Left kidney (tissue), 1 donor: ENCODE measurements at regions not wholly inside any gene's neighbourhood (a gene's known extent, or its start where the extent isn't known, plus 50 kb on each side); places are given as distances from the start of the nearest gene placed in this dataset.

Source experiments
- DNase-seq: peaks from one replicate; pipeline ENCODE4 v3.0.0-alpha.2; 2013

DNA sequence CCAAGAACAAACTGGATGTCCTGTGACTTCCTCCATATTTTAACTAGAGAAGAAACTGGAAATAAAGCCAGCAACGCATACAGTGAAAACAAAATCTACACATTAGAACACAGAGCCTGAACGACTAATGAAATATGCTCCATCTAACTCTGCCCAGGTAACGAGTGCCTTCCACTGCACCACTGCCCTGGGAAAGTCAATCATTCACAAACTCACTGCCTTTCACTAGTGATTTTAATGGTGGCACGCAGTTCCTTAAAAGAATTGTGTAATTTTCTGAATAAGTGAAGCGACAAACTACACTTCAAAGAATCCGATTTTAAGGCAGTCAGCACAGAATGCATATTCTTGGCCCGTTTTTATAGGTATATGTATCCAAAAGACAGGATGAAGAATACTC, 416.0 kb downstream of the SHQ1 start:
- peak; percentile 31 for DNase-seq

DNA sequence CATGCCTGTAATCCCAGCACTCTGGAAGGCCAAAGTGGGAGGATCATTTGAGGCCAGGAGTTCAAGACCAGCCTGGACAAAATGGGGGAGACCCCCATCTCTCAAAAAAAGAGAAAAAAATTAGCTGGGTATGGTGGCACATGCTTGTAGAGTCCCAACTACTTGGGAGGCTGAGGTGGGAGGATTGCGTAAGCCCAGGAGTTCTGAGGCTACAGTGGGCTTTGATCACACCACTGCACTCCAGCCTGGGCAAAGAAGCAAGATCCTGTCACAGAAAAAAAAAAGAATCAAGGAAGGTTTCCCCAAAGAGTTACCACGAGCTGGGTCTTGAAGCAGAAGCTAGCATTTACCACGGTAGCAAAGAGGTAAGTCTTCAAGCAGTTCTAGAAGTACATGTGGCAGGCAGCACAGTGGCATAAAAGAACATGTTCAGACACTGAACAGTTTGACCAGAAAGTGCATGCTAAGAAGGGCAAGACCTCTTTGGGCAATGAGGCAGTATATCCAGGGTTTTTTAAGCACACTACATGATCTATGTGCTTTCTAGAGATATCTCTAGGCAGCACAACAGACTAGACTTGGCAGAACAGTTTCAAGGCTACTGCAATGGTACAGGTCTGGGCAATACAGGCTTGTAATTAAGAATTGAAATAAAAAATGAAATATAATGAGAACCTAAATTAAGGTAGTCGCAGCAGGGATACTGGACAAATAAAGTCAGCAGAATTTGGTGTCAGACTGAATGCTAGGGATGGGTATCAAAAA, 418.5 kb downstream of the SHQ1 start:
- DNase-seq: no peak

DNA sequence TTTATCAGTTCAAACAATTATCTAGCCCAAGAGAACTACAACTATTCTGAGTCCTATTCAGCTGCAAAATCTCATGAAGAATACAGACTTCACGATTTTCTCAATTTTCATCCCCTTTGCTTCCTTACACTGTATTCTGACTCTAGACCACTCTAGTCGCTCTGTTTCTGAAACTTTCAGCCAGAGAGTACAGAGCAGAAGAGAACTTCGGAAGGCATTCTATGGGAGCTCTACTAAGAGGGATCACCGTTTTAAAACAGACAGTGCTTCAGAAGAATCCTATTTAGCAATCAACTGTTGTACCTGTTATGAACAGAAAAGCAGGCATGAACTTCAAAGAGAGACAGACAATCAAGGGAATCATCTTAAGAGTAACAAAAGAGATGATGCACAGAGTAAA, 419.4 kb downstream of the SHQ1 start:
- DNase-seq: no peak

DNA sequence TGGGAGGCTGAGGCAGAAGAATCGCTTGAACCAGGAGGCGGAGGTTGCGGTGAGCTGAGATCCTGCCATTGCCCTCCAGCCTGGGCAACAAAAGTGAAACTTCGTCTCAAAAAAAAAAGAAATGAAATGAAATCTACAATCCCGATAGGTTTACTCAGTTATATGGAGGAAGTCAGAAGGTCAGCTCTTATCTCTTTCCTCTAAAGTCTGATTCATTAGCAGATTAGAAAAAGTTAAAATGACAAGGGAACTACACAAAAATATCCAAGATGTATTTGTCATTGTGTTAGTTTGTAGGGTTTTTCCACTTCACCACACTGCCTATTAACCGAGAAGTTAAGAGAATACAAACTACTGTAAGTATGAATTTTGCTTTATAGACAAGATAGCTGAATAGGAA, 420.6 kb downstream of the SHQ1 start:
- DNase-seq: no peak

DNA sequence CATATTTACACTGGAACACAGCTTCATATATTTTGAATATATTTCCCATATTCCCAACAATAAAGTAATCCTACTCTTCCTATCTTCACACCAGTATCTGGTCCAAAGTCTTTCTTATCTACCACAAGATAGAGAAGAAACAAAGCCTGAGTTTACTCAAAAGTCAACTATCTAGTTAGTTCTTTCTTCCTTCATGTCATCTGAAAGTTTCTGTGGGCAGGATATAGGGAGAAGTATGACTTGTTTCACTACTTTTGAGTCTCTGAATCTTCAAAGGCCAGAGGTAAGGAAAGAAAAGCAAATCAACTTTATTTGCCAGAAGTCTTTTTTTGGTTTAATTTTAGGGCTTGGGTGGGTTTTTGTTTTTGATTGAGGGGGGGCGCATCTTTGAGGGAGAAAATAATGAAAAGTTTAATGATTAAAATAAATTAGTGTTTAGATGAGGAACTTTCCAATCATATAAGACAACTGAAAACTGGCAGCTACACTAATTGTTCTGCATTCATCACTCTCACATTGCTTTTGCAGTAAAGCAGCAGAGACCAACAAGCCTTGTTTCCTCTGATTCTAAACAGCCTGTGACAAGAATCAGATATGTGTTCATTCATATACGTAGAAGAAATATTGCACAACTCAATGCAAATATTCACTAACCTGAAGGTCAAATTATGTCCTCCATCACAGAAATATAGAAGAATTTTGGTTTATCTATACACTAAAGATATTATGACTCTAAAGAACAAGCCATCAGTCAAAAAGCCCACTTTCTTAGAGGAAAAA, 421.4 kb downstream of the SHQ1 start:
- DNase-seq: no peak

DNA sequence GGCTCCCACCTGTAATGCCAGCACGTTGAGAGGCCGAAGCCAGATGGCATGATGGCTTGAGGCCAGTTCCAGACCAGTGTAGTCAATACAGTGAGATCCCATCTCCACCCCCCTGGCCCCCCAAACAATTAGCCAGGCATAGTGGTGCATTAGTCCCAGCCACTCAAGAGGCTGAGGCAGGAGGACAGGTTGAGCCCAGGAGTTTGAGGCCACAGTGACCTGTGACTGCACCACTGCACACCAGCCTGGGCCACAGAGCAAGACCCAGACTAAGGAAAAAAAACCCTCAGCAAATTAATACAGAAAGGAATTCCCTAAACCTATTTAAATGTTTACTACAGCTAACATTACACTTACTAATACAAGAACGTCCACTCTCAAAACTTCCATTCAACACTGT, 424.6 kb downstream of the SHQ1 start:
- DNase-seq: no peak

DNA sequence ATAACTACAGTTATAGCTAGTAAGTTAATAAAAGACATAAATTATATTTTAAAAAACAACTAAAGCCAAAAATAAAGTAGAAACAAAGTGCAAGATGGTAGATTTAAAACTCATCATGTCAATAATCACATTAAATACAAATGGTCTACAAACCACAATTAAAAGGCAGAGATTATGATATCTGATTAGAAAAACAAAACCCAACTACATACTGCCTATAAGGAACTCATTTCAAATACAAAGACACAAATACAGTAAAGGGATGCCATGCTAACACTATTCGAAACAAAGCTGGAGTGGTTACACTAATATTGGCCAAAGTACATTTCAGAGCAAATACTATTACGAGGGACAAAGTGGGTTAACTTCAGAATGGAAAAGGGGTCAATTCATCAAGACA, 426.5 kb downstream of the SHQ1 start:
- DNase-seq: no peak

DNA sequence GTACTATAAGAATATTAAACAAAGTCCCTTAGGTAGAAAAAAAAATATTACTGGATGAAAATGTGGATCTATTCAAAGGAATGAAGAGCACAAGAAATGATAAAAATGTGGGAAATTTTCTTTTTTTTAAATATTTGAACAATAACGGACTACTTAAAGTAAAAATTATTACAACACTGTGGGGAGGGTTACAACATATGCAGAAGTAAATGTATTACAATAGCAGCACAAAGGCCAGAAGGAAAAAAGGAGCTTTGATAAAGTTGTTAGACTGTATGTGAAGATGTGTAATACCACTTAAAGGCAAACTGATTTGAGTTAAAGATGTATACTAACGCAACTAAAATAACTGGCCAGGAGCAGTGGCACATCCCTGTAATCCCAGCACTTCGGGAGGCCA, 427.1 kb downstream of the SHQ1 start:
- no peak for DNase-seq

DNA sequence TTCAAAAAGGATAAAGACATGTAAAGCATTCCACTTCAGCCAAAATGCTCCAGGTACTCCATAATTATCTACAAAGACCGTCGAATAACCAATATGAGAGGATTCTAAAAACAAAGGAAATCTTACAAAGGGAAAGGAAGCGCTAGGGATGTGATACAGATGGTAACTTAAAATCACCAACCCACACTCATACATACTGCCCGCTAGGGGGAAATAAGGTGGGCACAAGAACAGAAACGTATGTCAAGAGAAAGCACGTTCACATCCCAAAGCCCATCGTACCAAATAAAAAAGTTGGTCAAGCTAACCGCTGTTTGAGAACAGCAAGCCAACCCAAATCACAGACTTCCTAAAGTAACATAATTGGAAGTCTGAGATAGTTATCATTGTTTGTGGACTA, 429.4 kb downstream of the SHQ1 start:
- no peak for DNase-seq

DNA sequence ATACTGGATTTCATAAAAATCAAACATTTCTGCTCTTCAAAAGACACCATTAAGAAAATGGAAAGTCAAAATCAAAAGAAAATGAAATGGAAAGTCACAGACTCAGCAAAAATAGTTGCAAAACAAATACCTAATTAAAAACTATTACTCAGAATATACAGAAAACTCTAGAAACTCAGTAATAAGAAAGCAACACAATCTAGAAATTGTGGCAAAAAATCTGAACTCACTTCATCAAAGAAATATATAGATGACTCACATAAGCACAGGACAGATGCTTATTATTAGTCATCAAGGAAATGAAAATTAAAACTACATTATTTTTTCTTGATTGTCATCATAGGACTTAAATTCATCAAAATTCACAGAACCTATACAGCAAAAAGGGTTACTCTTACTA, 430.0 kb downstream of the SHQ1 start:
- DNase-seq: no peak

DNA sequence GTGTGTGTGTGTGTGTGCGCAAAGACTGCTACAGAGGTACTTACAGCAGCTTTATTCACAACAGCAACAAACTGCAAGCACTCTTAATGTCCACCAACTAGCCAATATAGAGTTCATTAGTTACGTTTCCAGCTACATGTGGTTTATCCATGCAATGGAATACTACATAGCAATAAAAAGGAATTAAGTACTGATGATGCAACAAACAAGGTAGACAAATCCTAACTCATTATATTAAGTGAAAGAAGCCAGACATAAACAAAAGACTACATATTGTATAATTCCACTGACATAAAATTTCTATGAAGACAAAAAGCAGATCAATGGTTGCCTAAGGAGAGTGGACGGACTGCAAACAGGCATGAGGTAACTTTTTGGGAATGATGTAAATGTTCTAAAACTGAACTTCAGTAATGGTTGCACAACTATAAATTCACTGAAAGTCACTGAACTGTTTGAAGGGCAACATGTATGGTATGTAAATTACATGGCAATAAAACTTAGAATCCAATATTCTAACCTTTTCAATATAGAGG, 433.7 kb downstream of the SHQ1 start:
- DNase-seq: no peak

DNA sequence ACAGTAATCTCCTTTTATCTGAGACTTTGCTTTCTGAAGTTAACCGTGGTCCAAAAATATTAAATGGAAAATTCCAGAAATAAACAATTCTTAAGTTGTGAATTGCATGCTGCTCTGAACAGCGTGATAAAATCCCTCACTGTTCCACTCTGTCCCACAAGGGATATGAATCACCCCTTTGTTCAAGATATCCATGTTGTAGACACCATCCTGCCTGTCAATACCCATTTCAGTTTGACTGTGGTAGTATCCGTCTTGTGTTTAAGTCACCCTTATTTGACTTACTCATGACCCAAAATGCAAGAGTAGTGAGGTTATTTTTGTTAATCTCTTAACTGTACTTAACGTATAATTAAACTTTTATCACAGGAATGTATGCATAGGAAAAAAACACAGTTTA, 435.0 kb downstream of the SHQ1 start:
- DNase-seq: no peak

DNA sequence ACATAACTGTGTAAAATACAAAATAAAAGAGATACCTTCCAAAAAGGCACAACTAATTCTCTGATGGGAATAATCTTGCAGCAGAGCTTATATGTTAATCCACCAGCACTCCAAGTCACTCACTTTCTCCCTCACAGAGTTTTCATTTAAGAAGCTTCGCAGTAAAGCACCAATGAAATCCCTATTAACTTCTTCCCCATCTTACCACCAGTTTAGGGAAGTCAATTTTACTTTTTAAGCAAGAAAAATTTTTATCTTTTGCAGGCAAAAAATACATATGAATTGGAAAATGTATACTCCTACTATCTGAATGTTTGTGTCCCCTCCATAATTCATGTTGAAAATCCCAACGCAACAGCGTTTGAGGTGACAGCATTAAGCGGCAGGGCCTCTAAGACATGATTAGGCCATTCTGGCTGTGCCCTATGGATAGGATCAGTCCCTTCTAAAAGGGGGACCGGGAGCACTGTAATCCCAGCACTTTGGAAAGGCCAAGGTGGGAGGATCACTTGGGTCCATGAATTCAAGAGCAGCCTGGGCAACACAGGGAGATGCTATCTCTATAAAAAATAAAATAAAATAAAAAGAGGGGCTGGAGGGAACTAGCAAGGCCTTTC, 435.8 kb downstream of the SHQ1 start:
- no peak for DNase-seq

DNA sequence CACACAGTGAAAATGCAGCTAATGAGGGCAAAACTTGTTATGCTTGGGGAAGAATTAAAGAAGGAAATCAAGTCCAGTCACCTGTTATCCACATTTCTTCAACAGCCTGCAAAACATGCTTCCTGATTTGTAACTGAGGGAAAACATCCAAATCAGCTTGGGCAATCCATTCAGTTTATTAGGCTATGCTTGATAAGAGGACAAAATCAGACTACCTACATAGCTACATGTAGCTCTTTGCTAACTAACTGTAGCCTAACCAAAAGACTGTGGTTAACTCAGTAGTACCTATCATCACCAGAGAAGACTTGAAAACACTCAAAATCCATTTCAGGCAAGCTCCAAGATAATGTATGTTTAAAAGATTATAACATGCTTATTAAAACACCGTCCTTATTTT, 436.4 kb downstream of the SHQ1 start:
- DNase-seq: no peak

DNA sequence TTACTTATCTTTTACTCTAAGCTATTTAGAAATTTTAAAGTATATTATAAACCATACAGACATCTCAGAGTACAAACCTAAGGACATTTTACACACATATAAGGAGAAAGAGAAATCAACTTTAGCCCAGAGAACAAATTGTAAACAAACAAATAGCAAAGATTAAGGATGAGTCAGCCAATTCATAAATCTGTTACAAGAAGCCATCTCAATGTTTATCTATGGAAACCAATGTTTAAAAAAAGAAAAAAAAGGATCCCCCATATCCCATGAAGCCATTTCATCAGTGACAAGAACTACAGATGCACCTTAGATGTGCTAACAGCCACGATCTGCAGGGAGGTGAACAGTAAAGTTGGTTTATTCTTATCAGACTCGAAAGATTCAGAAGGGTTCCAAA, 437.1 kb downstream of the SHQ1 start:
- no peak for DNase-seq

DNA sequence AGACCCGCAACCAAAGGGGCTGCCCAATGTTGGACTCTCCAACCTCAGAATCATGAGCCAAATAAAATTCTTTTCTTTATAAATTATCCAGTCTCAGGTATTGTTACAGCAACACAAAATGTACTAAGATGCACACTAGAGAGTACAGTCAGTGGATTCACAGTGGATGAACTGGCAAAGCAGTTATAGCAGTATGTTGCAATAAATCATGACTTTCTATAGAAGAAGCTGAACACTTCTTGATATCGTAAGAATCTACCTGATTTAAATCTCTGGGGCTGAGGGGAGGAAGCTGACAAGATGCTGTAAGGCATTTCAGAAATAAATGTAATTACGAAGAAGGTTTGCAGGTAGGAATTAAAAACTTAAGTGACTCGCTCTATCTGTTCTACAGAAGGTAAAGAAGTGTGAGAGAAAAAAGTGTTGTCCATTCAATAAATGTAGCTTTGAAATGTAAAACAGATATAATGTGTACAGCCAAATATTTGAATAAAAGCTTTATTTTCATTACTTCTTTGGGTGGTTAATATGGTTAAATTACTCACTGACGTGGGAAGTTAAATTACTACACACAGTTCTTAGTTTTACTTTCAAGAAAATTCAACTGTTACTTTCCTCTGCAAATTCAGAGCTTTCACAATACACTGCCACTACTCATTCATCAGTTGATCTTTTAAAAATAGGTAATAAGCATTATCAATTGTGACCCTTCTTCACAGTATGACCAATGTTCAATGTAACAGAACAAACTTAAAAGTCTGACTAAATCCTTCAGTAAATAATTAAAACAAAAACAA, 439.1 kb downstream of the SHQ1 start:
- DNase-seq: no peak

DNA sequence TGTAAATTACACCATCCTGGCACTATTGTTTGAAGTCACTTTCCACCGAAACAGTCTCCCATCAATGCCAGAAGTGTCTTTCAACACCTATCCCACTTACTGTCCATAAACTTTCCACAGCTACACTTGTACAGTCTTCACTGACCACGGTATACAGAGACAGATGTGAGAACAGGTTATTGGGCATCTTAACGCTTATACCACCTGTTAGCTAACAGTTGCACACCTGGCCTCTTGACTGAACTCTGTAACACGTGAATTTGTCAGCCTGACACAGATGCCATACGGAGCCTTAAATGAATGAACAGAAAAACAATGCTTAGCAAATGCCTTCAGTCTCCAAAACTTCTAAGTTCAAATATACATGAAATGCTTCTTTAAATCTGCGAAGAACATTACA, 440.5 kb downstream of the SHQ1 start:
- no peak for DNase-seq

DNA sequence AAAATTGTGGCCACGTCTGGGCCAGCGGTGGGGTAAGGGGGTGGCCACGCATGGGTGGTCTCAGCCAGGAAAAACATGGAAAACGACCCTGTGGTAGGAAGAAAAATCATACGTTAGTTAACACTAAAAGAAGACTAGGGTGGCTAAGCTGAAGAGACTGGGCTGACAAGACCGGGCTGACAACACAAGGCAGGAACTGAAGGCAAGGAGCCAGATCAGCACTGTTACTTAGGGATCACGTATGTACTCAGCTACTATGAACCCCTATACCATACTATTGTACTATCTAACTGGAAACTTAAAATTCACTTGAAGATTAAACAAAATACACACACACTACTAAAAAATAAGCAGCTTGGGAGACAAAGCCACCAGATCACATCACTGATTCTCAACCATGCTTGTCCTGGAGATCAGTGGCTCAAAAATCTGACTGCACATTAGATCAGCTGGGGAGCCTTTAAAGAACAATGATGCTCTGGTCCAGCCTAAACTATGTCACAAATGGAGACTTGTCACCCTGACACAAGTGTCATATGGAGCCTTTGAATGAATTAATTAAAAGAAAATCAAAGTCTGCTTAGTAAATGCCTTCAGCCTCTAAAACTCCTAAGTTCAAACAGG, 442.2 kb downstream of the SHQ1 start:
- DNase-seq: no peak

DNA sequence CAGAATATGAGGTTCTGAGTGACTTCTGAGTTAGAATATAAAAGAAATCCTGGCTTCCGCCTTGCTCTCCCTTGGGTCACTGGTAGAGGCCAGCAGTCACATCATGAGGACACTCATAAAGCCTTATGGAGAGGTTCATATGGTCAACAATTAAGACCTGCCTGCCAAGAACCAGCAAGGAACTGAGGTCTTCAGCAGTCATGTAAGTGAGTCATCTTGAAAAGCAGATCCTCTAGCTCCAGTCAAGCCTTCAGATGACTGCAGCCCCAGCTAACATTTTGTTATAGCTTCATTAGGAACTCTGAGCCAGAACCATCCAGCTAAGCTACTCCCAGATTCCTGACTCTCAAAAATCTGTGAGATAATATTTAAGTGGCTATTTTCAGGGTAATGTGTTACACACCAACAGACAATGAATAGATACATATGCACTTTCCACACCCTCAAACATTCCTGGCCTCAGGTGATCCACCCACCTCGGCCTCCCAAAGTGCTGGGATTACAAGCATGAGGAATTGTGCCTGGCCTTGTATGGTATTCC, 447.2 kb downstream of the SHQ1 start:
- DNase-seq: no peak

DNA sequence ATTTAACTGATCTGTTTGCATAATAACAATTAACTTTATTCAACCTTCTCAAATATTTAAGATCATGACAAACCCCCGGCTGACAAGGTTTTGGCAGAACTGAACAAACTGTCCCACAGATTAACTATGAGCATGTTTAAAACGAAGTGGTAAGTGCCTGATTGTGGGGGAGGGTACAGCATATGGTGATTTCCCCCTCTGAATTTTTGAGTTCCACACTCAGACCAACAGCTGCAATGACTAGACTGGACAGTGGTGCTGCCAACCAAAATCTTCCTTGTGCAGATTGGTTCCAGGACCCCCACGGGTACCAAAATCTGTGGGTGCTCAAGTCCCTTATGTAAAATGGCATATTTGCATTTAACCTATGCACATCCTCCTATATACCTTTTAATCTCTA, 449.5 kb downstream of the SHQ1 start:
- DNase-seq: no peak

DNA sequence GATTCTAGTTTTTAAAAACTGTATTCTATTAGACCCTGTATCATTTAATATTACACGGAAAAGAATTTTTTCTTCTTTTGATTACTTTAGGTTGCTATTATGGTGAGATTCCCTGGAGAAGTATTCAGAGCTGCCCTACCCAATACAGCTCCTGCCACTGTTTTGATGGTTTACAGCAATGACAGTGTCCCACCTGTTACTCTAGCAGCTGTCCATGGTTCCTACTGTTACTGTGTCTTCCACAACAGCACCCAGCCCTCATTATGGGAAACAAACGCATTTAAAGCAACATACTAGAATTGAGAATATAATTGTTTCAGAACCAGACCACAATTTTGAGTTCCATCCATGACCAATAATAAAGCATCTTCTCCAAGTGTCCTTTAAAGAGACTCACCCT, 450.7 kb downstream of the SHQ1 start:
- no peak for DNase-seq

DNA sequence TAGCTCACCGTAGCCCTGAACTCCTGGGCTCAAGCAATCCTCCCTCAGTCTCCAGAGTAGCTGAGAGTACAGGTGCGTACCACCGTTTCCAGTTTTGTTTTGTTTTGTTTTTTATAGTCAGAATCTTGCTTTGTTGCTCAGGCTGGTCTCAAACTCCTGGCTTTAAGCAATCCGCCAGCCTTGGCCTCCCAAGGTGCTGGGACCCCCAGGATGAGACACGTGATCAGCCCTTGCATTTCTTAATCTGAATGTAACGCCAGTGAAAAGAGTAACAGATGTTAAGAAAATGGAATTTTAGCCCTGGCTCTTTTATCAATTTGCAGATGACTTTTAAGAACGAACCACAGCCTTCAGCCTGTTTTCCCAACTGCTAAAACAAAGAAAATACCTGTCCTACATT, 451.3 kb downstream of the SHQ1 start:
- no peak for DNase-seq
